Lower lobe of right lung (tissue), 2 donors: ENCODE measurements at regions not wholly inside any gene's neighbourhood (a gene's known extent, or its start where the extent isn't known, plus 50 kb on each side); places are given as distances from the start of the nearest gene placed in this dataset.

Experiments
- ATAC-seq, 2 donors: fragments of 200-7000 bp; cut with Tn5 transposase; one replicate each; pipeline ENCODE4 v1.9.1; 2020 to 2022; ENCODE audit warnings: mild to moderate bottlenecking in 2 of 2, moderate library complexity in 2 of 2
- DNase-seq: peaks from one replicate; pipeline ENCODE4 v3.0.0-alpha.2; 2020
- H3K27ac ChIP-seq: fragments of 200-600 bp; one replicate; pipeline ENCODE4 v1.8.0; 2022
- H3K27me3 ChIP-seq: fragments of 200-600 bp; one replicate; pipeline ENCODE4 v1.8.0; 2022; ENCODE audit warnings: low read depth
- H3K36me3 ChIP-seq: fragments of 200-600 bp; one replicate; pipeline ENCODE4 v1.8.0; 2022; ENCODE audit warnings: mild to moderate bottlenecking
- H3K4me1 ChIP-seq: fragments of 200-600 bp; one replicate; pipeline ENCODE4 v1.8.0; 2022
- H3K4me3 ChIP-seq: fragments of 200-600 bp; one replicate; pipeline ENCODE4 v1.8.0; 2022; ENCODE audit warnings: mild to moderate bottlenecking
- H3K9me3 ChIP-seq: fragments of 200-600 bp; one replicate; pipeline ENCODE4 v1.8.0; 2022
- intact Hi-C: fragments of 100-400 bp; cut with DNase I; formaldehyde crosslinking; loops from one replicate; pipeline ENCODE4 v1.11.0; 2022
- TF ChIP-seq, protein P1 (sequence below): fragments of 200-600 bp; IDR thresholded peaks from one replicate; pipeline ENCODE4 v1.8.0; 2022; ENCODE audit warnings: antibody characterized with exemption, mild to moderate bottlenecking
- donor health status: DM: no; HTN: yes; CAD: no; lungs with severe emphysema.

DNA sequence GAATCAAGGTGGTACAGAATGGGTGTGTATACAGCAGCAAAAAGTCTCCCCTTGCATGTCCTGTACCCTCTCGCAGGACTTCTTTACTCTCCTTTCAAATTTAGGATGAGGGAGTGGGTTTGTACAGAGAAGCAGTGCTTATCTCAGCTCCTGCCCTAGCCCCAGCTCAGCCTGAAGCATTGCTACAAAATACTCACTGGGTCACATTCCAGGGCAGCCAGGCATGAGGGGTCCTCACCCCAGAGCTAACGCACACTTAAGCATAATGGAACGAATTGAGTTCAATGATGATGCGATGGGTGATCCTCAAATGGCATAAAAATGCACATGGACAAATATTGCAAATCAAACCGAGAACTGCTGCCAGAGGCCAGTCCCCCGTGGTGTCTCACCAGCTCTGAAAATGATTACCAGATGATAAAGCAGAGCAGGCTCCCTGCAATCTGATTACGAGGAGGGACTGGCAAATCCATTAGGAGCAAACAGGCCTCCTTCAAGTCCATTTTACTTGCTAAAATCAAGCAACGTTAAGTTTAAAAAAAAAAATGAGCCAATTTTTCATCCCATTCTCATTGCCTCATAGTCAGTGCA, 231.6 kb upstream of the TAS2R1 start:
- Histone ChIP-seq H3K36me3 (no peaks in the 10 kb centered on the region), H3K9me3 (peaks cover 23% of the 10 kb centered on the region), H3K27me3 (no peaks in the 10 kb centered on the region), H3K27ac (no peak overlapping the region), H3K4me3 (no peak overlapping the region), H3K4me1 (no peaks in the 10 kb centered on the region)
- ATAC-seq (no peak), DNase-seq (no peak)
- intact Hi-C loops = no loop called here
- TF ChIP-seq, protein P1, sequence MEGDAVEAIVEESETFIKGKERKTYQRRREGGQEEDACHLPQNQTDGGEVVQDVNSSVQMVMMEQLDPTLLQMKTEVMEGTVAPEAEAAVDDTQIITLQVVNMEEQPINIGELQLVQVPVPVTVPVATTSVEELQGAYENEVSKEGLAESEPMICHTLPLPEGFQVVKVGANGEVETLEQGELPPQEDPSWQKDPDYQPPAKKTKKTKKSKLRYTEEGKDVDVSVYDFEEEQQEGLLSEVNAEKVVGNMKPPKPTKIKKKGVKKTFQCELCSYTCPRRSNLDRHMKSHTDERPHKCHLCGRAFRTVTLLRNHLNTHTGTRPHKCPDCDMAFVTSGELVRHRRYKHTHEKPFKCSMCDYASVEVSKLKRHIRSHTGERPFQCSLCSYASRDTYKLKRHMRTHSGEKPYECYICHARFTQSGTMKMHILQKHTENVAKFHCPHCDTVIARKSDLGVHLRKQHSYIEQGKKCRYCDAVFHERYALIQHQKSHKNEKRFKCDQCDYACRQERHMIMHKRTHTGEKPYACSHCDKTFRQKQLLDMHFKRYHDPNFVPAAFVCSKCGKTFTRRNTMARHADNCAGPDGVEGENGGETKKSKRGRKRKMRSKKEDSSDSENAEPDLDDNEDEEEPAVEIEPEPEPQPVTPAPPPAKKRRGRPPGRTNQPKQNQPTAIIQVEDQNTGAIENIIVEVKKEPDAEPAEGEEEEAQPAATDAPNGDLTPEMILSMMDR = no peak

GRCh38 chr5:9859808-9860207, 229.7 kb upstream of the TAS2R1 start:
- DNase-seq = no peak
- no peak overlapping the region for H3K4me3 ChIP-seq
- intact Hi-C loops = no loop called here

GRCh38 chr5:9858043-9858442, 227.9 kb upstream of the TAS2R1 start:
- no peak overlapping the region for H3K4me3 ChIP-seq
- no peaks in the 10 kb centered on the region for H3K4me1 ChIP-seq
- TF ChIP-seq, protein P1 = no peak
- ATAC-seq = peak in 1 of 2 donors; percentile 29
- H3K27me3 ChIP-seq = no peaks in the 10 kb centered on the region
- DNase-seq = no peak
- intact Hi-C loops = no loop called here
- H3K27ac ChIP-seq = no peak overlapping the region
- H3K9me3 ChIP-seq = no peaks in the 10 kb centered on the region
- no peaks in the 10 kb centered on the region for H3K36me3 ChIP-seq

More at GRCh38 chr5:9859808-9860207, 229.7 kb upstream of the TAS2R1 start:
- H3K9me3 ChIP-seq = peaks cover 4% of the 10 kb centered on the region
- no peak overlapping the region for H3K27ac ChIP-seq
- H3K27me3 ChIP-seq = no peaks in the 10 kb centered on the region
- H3K36me3 ChIP-seq = no peaks in the 10 kb centered on the region
- TF ChIP-seq, protein P1 = no peak
- H3K4me1 ChIP-seq = no peaks in the 10 kb centered on the region
- ATAC-seq = no peak

DNA sequence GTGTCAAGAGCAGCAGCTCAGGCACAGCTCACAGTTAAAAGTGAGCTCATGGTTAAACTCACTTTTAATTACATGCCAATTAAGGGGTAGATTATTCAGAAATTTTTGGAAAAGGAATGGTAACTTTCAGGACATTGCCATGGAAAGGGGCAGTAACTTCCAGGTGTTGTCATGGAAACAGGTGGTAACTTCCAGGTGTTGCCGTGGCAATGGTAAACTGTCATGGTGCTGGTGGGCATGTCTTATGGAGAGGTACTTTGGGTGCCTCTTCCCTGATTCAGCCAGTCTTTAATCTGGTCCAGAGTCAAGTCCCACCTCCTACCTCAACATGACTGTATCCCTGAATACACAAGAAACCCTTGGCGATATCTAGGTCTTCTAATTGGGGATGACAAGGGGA, 223.2 kb upstream of the TAS2R1 start:
- Histone ChIP-seq H3K27ac (no peak overlapping the region), H3K9me3 (no peaks in the 10 kb centered on the region), H3K27me3 (no peaks in the 10 kb centered on the region), H3K4me3 (no peak overlapping the region), H3K4me1 (no peaks in the 10 kb centered on the region), H3K36me3 (no peaks in the 10 kb centered on the region)
- no peak for DNase-seq
- no peak for ATAC-seq
- TF ChIP-seq, protein P1 = no peak
- intact Hi-C loops = no loop called here

DNA sequence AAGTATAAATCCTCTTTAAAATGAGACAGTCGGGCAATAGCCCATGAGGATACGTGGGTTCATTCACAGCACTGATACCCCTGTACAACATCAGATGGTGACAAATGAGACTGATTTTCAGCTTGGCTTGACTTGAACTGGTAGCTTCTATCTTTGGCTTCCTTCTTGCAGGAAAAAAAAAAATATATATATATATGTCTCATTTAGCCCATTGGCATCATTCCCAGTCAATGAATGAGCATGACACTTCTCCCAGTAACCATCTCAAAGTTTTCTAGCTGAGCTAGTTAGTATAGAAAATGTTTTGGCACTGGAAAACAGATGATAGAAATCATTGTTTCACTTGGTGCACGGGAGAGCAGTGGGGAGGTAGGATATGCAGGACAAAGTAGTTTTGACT, 222.5 kb upstream of the TAS2R1 start:
- TF ChIP-seq, protein P1 = no peak
- intact Hi-C loops = no loop called here
- Histone ChIP-seq H3K9me3 (no peaks in the 10 kb centered on the region), H3K36me3 (no peaks in the 10 kb centered on the region), H3K27me3 (no peaks in the 10 kb centered on the region), H3K27ac (no peak overlapping the region), H3K4me3 (no peak overlapping the region), H3K4me1 (no peaks in the 10 kb centered on the region)
- ATAC-seq (no peak), DNase-seq (no peak)
